ENCODE measurements at regions not wholly inside any gene's neighbourhood (a gene's known extent, or its start where the extent isn't known, plus 50 kb on each side); places are given as distances from the start of the nearest gene placed in this dataset.

DNA sequence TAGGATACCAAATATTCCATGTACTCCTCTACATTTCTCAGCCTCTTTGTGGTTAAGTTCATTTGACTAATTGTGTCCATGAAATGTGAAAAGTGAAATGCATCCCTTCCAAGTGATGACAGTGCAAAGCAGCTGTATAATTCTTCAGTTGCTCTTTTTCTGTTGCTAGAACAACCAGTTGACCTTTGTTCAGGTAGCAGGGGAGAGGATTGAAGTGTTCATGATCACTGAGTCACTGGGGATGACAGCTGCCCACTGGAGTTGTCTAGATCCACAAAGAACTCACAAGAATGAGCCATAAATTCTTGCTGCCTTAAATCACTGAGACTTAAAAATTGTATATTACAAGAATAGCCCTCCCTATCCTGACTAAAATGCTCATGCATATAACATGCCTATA is 254.6 kb downstream of the EPHA7 start:
- DNase-seq = no peak
- Histone ChIP-seq H3K27me3 (replicated peaks in 2 of 5; ENCODE audit: control insufficient read depth in 4 of 5, insufficient read depth in 5 of 5, low read length in 4 of 5) (no peaks in the 10 kb centered on the region), H3K9me3 (ENCODE audit: control extremely low read depth in 1 of 5, control insufficient read depth in 4 of 5, insufficient read depth in 2 of 5, low read depth in 1 of 5, low read length in 4 of 5) (no peaks in the 10 kb centered on the region), H3K27ac (ENCODE audit: insufficient read depth in 1 of 2, low read depth in 1 of 2, low read length in 2 of 2, poor library complexity in 1 of 2, severe bottlenecking in 2 of 2) (no peak overlapping the region), H3K4me1 (ENCODE audit: control extremely low read depth in 1 of 4, control insufficient read depth in 4 of 4, insufficient read depth in 4 of 4, low read length in 3 of 4) (no peaks in the 10 kb centered on the region), H3K4me3 (ENCODE audit: control insufficient read depth in 1 of 7, extremely low read depth in 1 of 7, insufficient read depth in 4 of 7, low read depth in 2 of 7, low read length in 6 of 7) (no peak overlapping the region), H3K36me3 (ENCODE audit: control insufficient read depth in 4 of 4, insufficient read depth in 4 of 4, low read length in 3 of 4) (no peaks in the 10 kb centered on the region)
- ChIA-PET POLR2A (no interaction called here), CTCF (no interaction called here)

GRCh38 chr6:93163146-93163545 is 256.2 kb downstream of the EPHA7 start:
- Histone ChIP-seq H3K36me3 (ENCODE audit: control insufficient read depth in 4 of 4, insufficient read depth in 4 of 4, low read length in 3 of 4) (no peaks in the 10 kb centered on the region), H3K27ac (ENCODE audit: insufficient read depth in 1 of 2, low read depth in 1 of 2, low read length in 2 of 2, poor library complexity in 1 of 2, severe bottlenecking in 2 of 2) (no peak overlapping the region), H3K9me3 (ENCODE audit: control extremely low read depth in 1 of 5, control insufficient read depth in 4 of 5, insufficient read depth in 2 of 5, low read depth in 1 of 5, low read length in 4 of 5) (no peaks in the 10 kb centered on the region), H3K27me3 (replicated peaks in 2 of 5; ENCODE audit: control insufficient read depth in 4 of 5, insufficient read depth in 5 of 5, low read length in 4 of 5) (no peaks in the 10 kb centered on the region), H3K4me3 (ENCODE audit: control insufficient read depth in 1 of 7, extremely low read depth in 1 of 7, insufficient read depth in 4 of 7, low read depth in 2 of 7, low read length in 6 of 7) (no peak overlapping the region), H3K4me1 (ENCODE audit: control extremely low read depth in 1 of 4, control insufficient read depth in 4 of 4, insufficient read depth in 4 of 4, low read length in 3 of 4) (no peaks in the 10 kb centered on the region)
- no peak for DNase-seq
- POLR2A ChIA-PET = no interaction called here
- CTCF ChIA-PET = no interaction called here
- 100% methylated on average over 1 of the region's 3 CpGs for WGBS (ENCODE audit: insufficient coverage)

GRCh38 chr6:93139408-93140081 is 279.8 kb downstream of the EPHA7 start:
- CTCF ChIA-PET = no interaction called here
- Histone ChIP-seq H3K4me1 (ENCODE audit: control extremely low read depth in 1 of 4, control insufficient read depth in 4 of 4, insufficient read depth in 4 of 4, low read length in 3 of 4) (no peaks in the 10 kb centered on the region), H3K4me3 (ENCODE audit: control insufficient read depth in 1 of 7, extremely low read depth in 1 of 7, insufficient read depth in 4 of 7, low read depth in 2 of 7, low read length in 6 of 7) (no peak overlapping the region), H3K36me3 (ENCODE audit: control insufficient read depth in 4 of 4, insufficient read depth in 4 of 4, low read length in 3 of 4) (no peaks in the 10 kb centered on the region), H3K9me3 (ENCODE audit: control extremely low read depth in 1 of 5, control insufficient read depth in 4 of 5, insufficient read depth in 2 of 5, low read depth in 1 of 5, low read length in 4 of 5) (no peaks in the 10 kb centered on the region), H3K27ac (ENCODE audit: insufficient read depth in 1 of 2, low read depth in 1 of 2, low read length in 2 of 2, poor library complexity in 1 of 2, severe bottlenecking in 2 of 2) (no peak overlapping the region), H3K27me3 (replicated peaks in 2 of 5; ENCODE audit: control insufficient read depth in 4 of 5, insufficient read depth in 5 of 5, low read length in 4 of 5) (no peaks in the 10 kb centered on the region)
- no peak for DNase-seq
- no CpG with 5 or more reads among the region's 4 CpGs for WGBS (ENCODE audit: insufficient coverage)
- POLR2A ChIA-PET = no interaction called here

DNA sequence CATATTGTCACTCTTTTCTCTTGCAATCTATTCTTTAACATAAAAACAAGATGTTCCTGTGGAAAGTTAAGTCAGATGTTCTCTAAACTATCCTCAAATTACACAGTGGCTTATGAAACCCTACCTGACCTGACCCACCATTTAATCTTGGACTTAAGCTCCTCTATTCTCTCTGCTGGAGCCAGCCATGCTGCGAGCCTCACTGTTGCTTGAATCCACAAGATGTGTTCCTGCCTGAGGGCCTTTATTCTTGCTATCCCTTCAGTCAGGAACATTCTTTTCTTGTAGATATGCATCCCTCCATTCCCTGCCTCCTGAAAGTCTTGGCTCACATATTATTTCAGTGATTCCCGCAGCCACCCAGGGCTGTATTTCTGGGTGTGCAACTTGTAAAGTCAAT is 283.2 kb downstream of the EPHA7 start:
- Histone ChIP-seq H3K4me1 (ENCODE audit: control extremely low read depth in 1 of 4, control insufficient read depth in 4 of 4, insufficient read depth in 4 of 4, low read length in 3 of 4) (no peaks in the 10 kb centered on the region), H3K27ac (ENCODE audit: insufficient read depth in 1 of 2, low read depth in 1 of 2, low read length in 2 of 2, poor library complexity in 1 of 2, severe bottlenecking in 2 of 2) (no peak overlapping the region), H3K4me3 (ENCODE audit: control insufficient read depth in 1 of 7, extremely low read depth in 1 of 7, insufficient read depth in 4 of 7, low read depth in 2 of 7, low read length in 6 of 7) (no peak overlapping the region), H3K36me3 (ENCODE audit: control insufficient read depth in 4 of 4, insufficient read depth in 4 of 4, low read length in 3 of 4) (no peaks in the 10 kb centered on the region), H3K9me3 (ENCODE audit: control extremely low read depth in 1 of 5, control insufficient read depth in 4 of 5, insufficient read depth in 2 of 5, low read depth in 1 of 5, low read length in 4 of 5) (no peaks in the 10 kb centered on the region), H3K27me3 (replicated peaks in 2 of 5; ENCODE audit: control insufficient read depth in 4 of 5, insufficient read depth in 5 of 5, low read length in 4 of 5) (no peaks in the 10 kb centered on the region)
- DNase-seq = no peak
- 100% methylated on average over 1 of the region's 2 CpGs for WGBS (ENCODE audit: insufficient coverage)
- ChIA-PET CTCF (no interaction called here), POLR2A (no interaction called here)

GRCh38 chr6:93124006-93124632 is 295.2 kb downstream of the EPHA7 start:
- 93% methylated on average over 2 of the region's 2 CpGs for WGBS (ENCODE audit: insufficient coverage)
- H3K27ac ChIP-seq (ENCODE audit: insufficient read depth in 1 of 2, low read depth in 1 of 2, low read length in 2 of 2, poor library complexity in 1 of 2, severe bottlenecking in 2 of 2) = no peak overlapping the region
- H3K36me3 ChIP-seq (ENCODE audit: control insufficient read depth in 4 of 4, insufficient read depth in 4 of 4, low read length in 3 of 4) = no peaks in the 10 kb centered on the region
- no peaks in the 10 kb centered on the region for H3K27me3 ChIP-seq (replicated peaks in 2 of 5; ENCODE audit: control insufficient read depth in 4 of 5, insufficient read depth in 5 of 5, low read length in 4 of 5)
- DNase-seq = no peak
- CTCF ChIA-PET = no interaction called here
- no peaks in the 10 kb centered on the region for H3K4me1 ChIP-seq (ENCODE audit: control extremely low read depth in 1 of 4, control insufficient read depth in 4 of 4, insufficient read depth in 4 of 4, low read length in 3 of 4)
- POLR2A ChIA-PET = no interaction called here
- no peaks in the 10 kb centered on the region for H3K9me3 ChIP-seq (ENCODE audit: control extremely low read depth in 1 of 5, control insufficient read depth in 4 of 5, insufficient read depth in 2 of 5, low read depth in 1 of 5, low read length in 4 of 5)
- H3K4me3 ChIP-seq (ENCODE audit: control insufficient read depth in 1 of 7, extremely low read depth in 1 of 7, insufficient read depth in 4 of 7, low read depth in 2 of 7, low read length in 6 of 7) = no peak overlapping the region

DNA sequence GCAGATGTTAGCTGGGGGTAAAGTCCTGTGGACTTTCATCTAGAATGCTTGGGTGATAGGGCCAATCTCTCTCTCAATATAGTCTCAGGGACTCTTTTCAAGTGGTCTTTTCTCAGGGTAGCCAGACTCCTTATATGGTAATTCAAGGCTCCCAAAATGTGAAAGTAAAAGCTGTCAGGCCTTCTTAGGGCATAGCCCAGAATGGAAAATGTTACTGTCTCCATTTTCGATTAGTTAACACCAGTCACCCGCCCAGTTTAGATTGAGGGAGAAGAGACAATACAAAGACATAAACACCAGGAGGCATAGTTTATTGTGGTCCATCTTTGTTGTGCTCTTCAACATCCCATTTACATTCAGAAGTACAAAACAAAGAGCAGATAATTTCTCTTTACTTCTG is 295.8 kb downstream of the EPHA7 start:
- DNase-seq = no peak
- Histone ChIP-seq H3K36me3 (ENCODE audit: control insufficient read depth in 4 of 4, insufficient read depth in 4 of 4, low read length in 3 of 4) (no peaks in the 10 kb centered on the region), H3K4me3 (ENCODE audit: control insufficient read depth in 1 of 7, extremely low read depth in 1 of 7, insufficient read depth in 4 of 7, low read depth in 2 of 7, low read length in 6 of 7) (no peak overlapping the region), H3K27me3 (replicated peaks in 2 of 5; ENCODE audit: control insufficient read depth in 4 of 5, insufficient read depth in 5 of 5, low read length in 4 of 5) (no peaks in the 10 kb centered on the region), H3K4me1 (ENCODE audit: control extremely low read depth in 1 of 4, control insufficient read depth in 4 of 4, insufficient read depth in 4 of 4, low read length in 3 of 4) (no peaks in the 10 kb centered on the region), H3K27ac (ENCODE audit: insufficient read depth in 1 of 2, low read depth in 1 of 2, low read length in 2 of 2, poor library complexity in 1 of 2, severe bottlenecking in 2 of 2) (no peak overlapping the region), H3K9me3 (ENCODE audit: control extremely low read depth in 1 of 5, control insufficient read depth in 4 of 5, insufficient read depth in 2 of 5, low read depth in 1 of 5, low read length in 4 of 5) (no peaks in the 10 kb centered on the region)
- ChIA-PET CTCF (no interaction called here), POLR2A (no interaction called here)
- no CpG with 5 or more reads among the region's 2 CpGs for WGBS (ENCODE audit: insufficient coverage)

- ChIA-PET POLR2A (no interaction called here), CTCF (no interaction called here)
- H3K27ac ChIP-seq (ENCODE audit: insufficient read depth in 1 of 2, low read depth in 1 of 2, low read length in 2 of 2, poor library complexity in 1 of 2, severe bottlenecking in 2 of 2) = no peak overlapping the region
- no peaks in the 10 kb centered on the region for H3K9me3 ChIP-seq (ENCODE audit: control extremely low read depth in 1 of 5, control insufficient read depth in 4 of 5, insufficient read depth in 2 of 5, low read depth in 1 of 5, low read length in 4 of 5)
- 100% methylated on average over 1 of the region's 1 CpG for WGBS (ENCODE audit: insufficient coverage)
- H3K4me3 ChIP-seq (ENCODE audit: control insufficient read depth in 1 of 7, extremely low read depth in 1 of 7, insufficient read depth in 4 of 7, low read depth in 2 of 7, low read length in 6 of 7) = no peak overlapping the region
- H3K4me1 ChIP-seq (ENCODE audit: control extremely low read depth in 1 of 4, control insufficient read depth in 4 of 4, insufficient read depth in 4 of 4, low read length in 3 of 4) = no peaks in the 10 kb centered on the region
- no peaks in the 10 kb centered on the region for H3K36me3 ChIP-seq (ENCODE audit: control insufficient read depth in 4 of 4, insufficient read depth in 4 of 4, low read length in 3 of 4)
- H3K27me3 ChIP-seq (replicated peaks in 2 of 5; ENCODE audit: control insufficient read depth in 4 of 5, insufficient read depth in 5 of 5, low read length in 4 of 5) = no peaks in the 10 kb centered on the region
- no peak for DNase-seq
Measured at GRCh38 chr6:93120154-93120742, 299.1 kb downstream of the EPHA7 start.

Data from common myeloid progenitor, CD34-positive (primary cell).